Caco-2 (cell line): ENCODE measurements at regions not wholly inside any gene's neighbourhood (a gene's known extent, or its start where the extent isn't known, plus 50 kb on each side); places are given as distances from the start of the nearest gene placed in this dataset.

Experiments
- BruUV-seq: library from RNA; stranded (reverse); fragments of 400-500 nt; replicated peaks from 2 replicates; lab custom pipeline; 2021; lab: Mats Ljungman, UMichigan
- CTCF ChIA-PET: fragments of 300-600 bp; sonication (Branson Sonifier 250); formaldehyde crosslinking; loops from one replicate; lab custom pipeline; 2022; ENCODE audit warnings: antibody characterized with exemption; lab: Charles Lee
- POLR2A ChIA-PET: fragments of 300-600 bp; sonication (Branson Sonifier 250); formaldehyde crosslinking; loops from one replicate; lab custom pipeline; 2022; ENCODE audit warnings: antibody characterized with exemption; lab: Charles Lee
- DNase-seq, 2 experiments: peaks; one replicate each; pipeline versions ENCODE4 v3.0.0 to v3.0.0-alpha.2; 2020 to 2022
- H3K27me3 ChIP-seq: replicated peaks from 2 replicates; pipeline ENCODE4 v1.6.0; 2011; ENCODE audit warnings: low read length; ENCODE audit not compliant: control insufficient read depth, insufficient read depth
- H3K36me3 ChIP-seq: 2 replicates; pipeline ENCODE4 v1.5.1; 2011; ENCODE audit warnings: low read length; ENCODE audit not compliant: control insufficient read depth, insufficient read depth
- H3K4me1 ChIP-seq: fragments of 250-450 bp; sonication (Bioruptor Pico); 2 replicates; pipeline ENCODE4 v1.5.1; 2020; ENCODE audit warnings: mild to moderate bottlenecking
- H3K4me3 ChIP-seq: 2 replicates; pipeline ENCODE4 v1.5.1; 2011; ENCODE audit warnings: low read depth, mild to moderate bottlenecking, control low read depth, low read length
- H3K9me3 ChIP-seq: fragments of 250-450 bp; sonication (Bioruptor Pico); 2 replicates; pipeline ENCODE4 v1.5.1; 2020; ENCODE audit warnings: mild to moderate bottlenecking, moderate library complexity
- H3K27ac Mint-ChIP-seq: one replicate; pipeline ENCODE4 v1.8.0; 2022; ENCODE audit warnings: mixed read lengths; ENCODE audit not compliant: unreplicated experiment
- H3K27me3 Mint-ChIP-seq: one replicate; pipeline ENCODE4 v1.8.0; 2022; ENCODE audit warnings: mixed read lengths; ENCODE audit not compliant: insufficient read depth, unreplicated experiment
- H3K36me3 Mint-ChIP-seq: one replicate; pipeline ENCODE4 v1.8.0; 2022; ENCODE audit warnings: mild to moderate bottlenecking, mixed read lengths; ENCODE audit not compliant: insufficient read depth, unreplicated experiment
- H3K4me1 Mint-ChIP-seq: one replicate; pipeline ENCODE4 v1.8.0; 2022; ENCODE audit warnings: low read depth, mixed read lengths; ENCODE audit not compliant: unreplicated experiment
- H3K4me3 Mint-ChIP-seq: one replicate; pipeline ENCODE4 v1.8.0; 2022; ENCODE audit warnings: mild to moderate bottlenecking, moderate library complexity, mixed read lengths; ENCODE audit not compliant: unreplicated experiment
- H3K9me3 Mint-ChIP-seq: one replicate; pipeline ENCODE4 v1.8.0; 2022; ENCODE audit warnings: mixed read lengths; ENCODE audit not compliant: unreplicated experiment
- intact Hi-C: fragments of 100-400 bp; cut with micrococcal nuclease; formaldehyde crosslinking; loops from one replicate; pipeline ENCODE4 v1.10.0; 2022; ENCODE audit not compliant: unreplicated experiment
- TF ChIP-seq, protein P1 (sequence below), 2 experiments: fragments of 200-600 bp in 1 of 2; IDR thresholded peaks; 1 replicate in 1 of 2; 2 replicates in 1 of 2; pipeline versions ENCODE4 v1.5.1 to v1.8.0; 2011 to 2022; ENCODE audit warnings: antibody characterized with exemption in 1 of 2, control low read depth in 1 of 2, inconsistent platforms in 1 of 2, low read depth in 1 of 2, low read length in 1 of 2, mild to moderate bottlenecking in 1 of 2, moderate library complexity in 1 of 2; ENCODE audit not compliant: insufficient read depth in 1 of 2, severe bottlenecking in 1 of 2, unreplicated experiment in 1 of 2

DNA sequence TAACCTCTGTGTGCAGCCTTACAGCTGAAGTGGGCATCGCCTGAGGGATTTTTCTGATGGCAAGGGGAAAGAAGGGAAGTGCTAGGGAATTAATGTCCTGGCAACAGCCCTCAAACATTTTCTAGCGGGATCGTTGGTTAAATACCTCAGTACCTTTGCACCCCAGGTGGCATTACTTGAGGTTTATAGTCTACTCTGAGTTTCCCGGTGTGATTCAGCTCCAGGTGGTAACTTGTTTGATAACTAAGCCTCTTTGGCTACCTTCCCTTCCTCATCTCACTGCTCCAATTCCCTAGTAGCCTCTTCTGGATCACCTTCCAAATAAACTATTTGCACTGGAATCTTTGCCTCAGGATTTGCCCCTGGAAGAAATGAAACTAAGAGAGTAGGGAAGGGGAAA, 237.0 kb upstream of the SSTR1 start:
- H3K9me3 ChIP-seq = 0 out of 2 replicates have a peak, but pooled peaks cover 3% of the 10 kb centered on the region
- POLR2A ChIA-PET = no interaction called here

GRCh38 chr14:37972941-37973887, 234.5 kb upstream of the SSTR1 start:
- H3K4me3 ChIP-seq = no peak overlapping the region
- peaks cover 28% of the 10 kb centered on the region for H3K9me3 Mint-ChIP-seq
- H3K36me3 ChIP-seq = no peaks in the 10 kb centered on the region; the same call in 1 of the 2 replicates
- H3K27me3 ChIP-seq = no peaks in the 10 kb centered on the region
- H3K4me1 ChIP-seq = peaks cover 29% of the 10 kb centered on the region
- H3K27me3 Mint-ChIP-seq = no peaks in the 10 kb centered on the region
- intact Hi-C loops = no loop called here
- no peaks in the 10 kb centered on the region for H3K36me3 Mint-ChIP-seq
- CTCF ChIA-PET = no interaction called here
- no TSS peak for BruUV-seq
- H3K9me3 ChIP-seq = no peaks in the 10 kb centered on the region
- TF ChIP-seq, protein P1, sequence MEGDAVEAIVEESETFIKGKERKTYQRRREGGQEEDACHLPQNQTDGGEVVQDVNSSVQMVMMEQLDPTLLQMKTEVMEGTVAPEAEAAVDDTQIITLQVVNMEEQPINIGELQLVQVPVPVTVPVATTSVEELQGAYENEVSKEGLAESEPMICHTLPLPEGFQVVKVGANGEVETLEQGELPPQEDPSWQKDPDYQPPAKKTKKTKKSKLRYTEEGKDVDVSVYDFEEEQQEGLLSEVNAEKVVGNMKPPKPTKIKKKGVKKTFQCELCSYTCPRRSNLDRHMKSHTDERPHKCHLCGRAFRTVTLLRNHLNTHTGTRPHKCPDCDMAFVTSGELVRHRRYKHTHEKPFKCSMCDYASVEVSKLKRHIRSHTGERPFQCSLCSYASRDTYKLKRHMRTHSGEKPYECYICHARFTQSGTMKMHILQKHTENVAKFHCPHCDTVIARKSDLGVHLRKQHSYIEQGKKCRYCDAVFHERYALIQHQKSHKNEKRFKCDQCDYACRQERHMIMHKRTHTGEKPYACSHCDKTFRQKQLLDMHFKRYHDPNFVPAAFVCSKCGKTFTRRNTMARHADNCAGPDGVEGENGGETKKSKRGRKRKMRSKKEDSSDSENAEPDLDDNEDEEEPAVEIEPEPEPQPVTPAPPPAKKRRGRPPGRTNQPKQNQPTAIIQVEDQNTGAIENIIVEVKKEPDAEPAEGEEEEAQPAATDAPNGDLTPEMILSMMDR (IDR thresholded peaks at IDR 0.05; ENCODE audit: insufficient read depth in 1 of 2, low read depth in 1 of 2, low read length in 1 of 2, severe bottlenecking in 1 of 2, unreplicated experiment in 1 of 2) = no peak
- no peak for DNase-seq
- peaks cover 11% of the 10 kb centered on the region for H3K4me1 Mint-ChIP-seq
- no peak overlapping the region for H3K4me3 Mint-ChIP-seq
- no peak overlapping the region for H3K27ac Mint-ChIP-seq
- POLR2A ChIA-PET = no interaction called here

More for the DNA sequence above, 237.0 kb upstream of the SSTR1 start:
- Mint-ChIP-seq H3K4me3 (no peak overlapping the region), H3K27me3 (no peaks in the 10 kb centered on the region), H3K36me3 (no peaks in the 10 kb centered on the region), H3K4me1 (peaks cover 13% of the 10 kb centered on the region), H3K27ac (peak overlapping the region; percentile 42), H3K9me3 (peaks cover 10% of the 10 kb centered on the region)
- CTCF ChIA-PET = no interaction called here
- no peak overlapping the region for H3K4me3 ChIP-seq
- H3K36me3 ChIP-seq = no peaks in the 10 kb centered on the region; the same call in 1 of the 2 replicates
- intact Hi-C loops = no loop called here
- BruUV-seq = no TSS peak
- TF ChIP-seq, protein P1 (IDR thresholded peaks at IDR 0.05; ENCODE audit: insufficient read depth in 1 of 2, low read depth in 1 of 2, low read length in 1 of 2, severe bottlenecking in 1 of 2, unreplicated experiment in 1 of 2) = no peak
- no peak for DNase-seq
- H3K27me3 ChIP-seq = no peaks in the 10 kb centered on the region
- H3K4me1 ChIP-seq = peaks cover 32% of the 10 kb centered on the region

DNA sequence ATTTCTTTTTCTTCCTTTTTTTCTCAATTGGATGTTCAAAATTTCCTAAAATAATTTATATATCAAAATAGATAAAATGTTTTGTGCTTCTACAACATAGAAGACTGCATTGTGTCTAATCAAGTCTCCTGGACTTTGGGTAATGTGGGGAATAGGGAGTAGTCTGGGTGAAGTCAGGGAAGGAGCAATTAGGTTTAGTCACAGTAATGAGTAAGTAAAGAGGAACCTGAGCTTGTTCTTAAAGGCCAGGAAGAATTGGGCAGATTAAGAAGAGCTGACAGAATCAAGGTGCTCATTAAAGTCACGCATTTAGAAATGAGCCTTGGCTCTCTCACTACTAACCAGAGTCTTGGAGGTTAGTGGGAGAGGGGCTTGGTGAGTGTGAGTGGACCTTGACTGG, 233.3 kb upstream of the SSTR1 start:
- Mint-ChIP-seq H3K36me3 (no peaks in the 10 kb centered on the region), H3K27me3 (no peaks in the 10 kb centered on the region), H3K9me3 (peaks cover 38% of the 10 kb centered on the region), H3K4me3 (no peak overlapping the region), H3K27ac (no peak overlapping the region), H3K4me1 (peaks cover 6% of the 10 kb centered on the region)
- H3K4me3 ChIP-seq = no peak overlapping the region
- intact Hi-C loops = no loop called here
- no peak for DNase-seq
- CTCF ChIA-PET = no interaction called here
- POLR2A ChIA-PET = no interaction called here
- H3K4me1 ChIP-seq = peaks cover 18% of the 10 kb centered on the region
- TF ChIP-seq, protein P1 (IDR thresholded peaks at IDR 0.05; ENCODE audit: insufficient read depth in 1 of 2, low read depth in 1 of 2, low read length in 1 of 2, severe bottlenecking in 1 of 2, unreplicated experiment in 1 of 2) = no peak
- H3K27me3 ChIP-seq = no peaks in the 10 kb centered on the region
- BruUV-seq = no TSS peak
- H3K9me3 ChIP-seq = no peaks in the 10 kb centered on the region
- no peaks in the 10 kb centered on the region; the same call in 1 of the 2 replicates for H3K36me3 ChIP-seq
